PC-9 (cell line): ENCODE measurements at regions not wholly inside any gene's neighbourhood (a gene's known extent, or its start where the extent isn't known, plus 50 kb on each side); places are given as distances from the start of the nearest gene placed in this dataset.

Experiments
- BruUV-seq: library from RNA; stranded (reverse); fragments of 400-500 nt; replicated peaks from 2 replicates; lab custom pipeline; 2021; lab: Mats Ljungman, UMichigan
- CTCF ChIA-PET: fragments of 300-600 bp; sonication (Branson Sonifier 250); formaldehyde crosslinking; loops from one replicate; lab custom pipeline; 2022; ENCODE audit warnings: antibody characterized with exemption; lab: Charles Lee
- POLR2A ChIA-PET: fragments of 300-600 bp; sonication (Branson Sonifier 250); formaldehyde crosslinking; loops from one replicate; lab custom pipeline; 2022; ENCODE audit warnings: antibody characterized with exemption; ENCODE audit not compliant: unreplicated experiment; lab: Charles Lee
- DNase-seq, 2 experiments: peaks; one replicate each; pipeline versions ENCODE4 v3.0.0 to v3.0.0-alpha.2; 2015 to 2022; ENCODE audit warnings: mixed read lengths in 1 of 2
- H2AFZ ChIP-seq: fragments of 200-600 bp; sonication (generic); 2 replicates; pipeline ENCODE4 v1.8.1; 2017; ENCODE audit warnings: antibody characterized with exemption
- H3F3A ChIP-seq: fragments of 200-600 bp; sonication (generic); 2 replicates; pipeline ENCODE4 v1.8.1; 2017; ENCODE audit warnings: antibody characterized with exemption, mild to moderate bottlenecking, low read depth; ENCODE audit not compliant: insufficient read depth
- H3K27ac ChIP-seq: fragments of 200-600 bp; sonication (generic); 2 replicates; pipeline ENCODE4 v1.6.1; 2016; ENCODE audit warnings: mixed run types
- H3K27me3 ChIP-seq: fragments of 200-600 bp; sonication (generic); 2 replicates; pipeline ENCODE4 v1.6.1; 2016; ENCODE audit warnings: low read depth, mixed run types; ENCODE audit not compliant: insufficient read depth
- H3K36me3 ChIP-seq: fragments of 200-600 bp; sonication (generic); 2 replicates; pipeline ENCODE4 v1.6.1; 2016; ENCODE audit warnings: low read depth, mixed run types
- H3K4me1 ChIP-seq: fragments of 200-600 bp; sonication (generic); replicated peaks from 2 replicates; pipeline ENCODE4 v1.6.1; 2016; ENCODE audit warnings: mixed run types; ENCODE audit not compliant: insufficient read depth
- H3K4me2 ChIP-seq: fragments of 200-600 bp; sonication (generic); 2 replicates; pipeline ENCODE4 v1.6.1; 2017; ENCODE audit warnings: mixed run types
- H3K4me3 ChIP-seq: fragments of 200-600 bp; sonication (generic); 2 replicates; pipeline ENCODE4 v1.6.1; 2016; ENCODE audit warnings: mixed run types
- H3K79me2 ChIP-seq: fragments of 200-600 bp; sonication (generic); 2 replicates; pipeline ENCODE4 v1.6.1; 2017; ENCODE audit warnings: low read depth, mixed run types
- H3K9me2 ChIP-seq: fragments of 200-600 bp; sonication (generic); 2 replicates; pipeline ENCODE4 v1.8.1; 2017; ENCODE audit warnings: mild to moderate bottlenecking; ENCODE audit not compliant: insufficient read depth
- H3K9me3 ChIP-seq: fragments of 200-600 bp; sonication (generic); 2 replicates; pipeline ENCODE4 v1.8.1; 2016; ENCODE audit warnings: low read depth; ENCODE audit not compliant: insufficient read depth
- H4K20me1 ChIP-seq: fragments of 200-600 bp; sonication (generic); 2 replicates; pipeline ENCODE4 v1.8.1; 2017; ENCODE audit not compliant: insufficient read depth
- CTCF ChIP-seq: fragments of 200-600 bp; sonication (generic); conservative IDR thresholded peaks from 2 replicates; pipeline ENCODE4 v1.6.1; 2017; ENCODE audit warnings: mixed run types, antibody characterized with exemption, mild to moderate bottlenecking, moderate library complexity
- EZH2 ChIP-seq: fragments of 200-600 bp; sonication (generic); IDR thresholded peaks from 2 replicates; pipeline ENCODE4 v1.8.0; 2017; ENCODE audit warnings: antibody characterized with exemption, low read depth
- intact Hi-C: fragments of 100-400 bp; cut with micrococcal nuclease; formaldehyde crosslinking; loops from one replicate; pipeline ENCODE4 v1.10.0; 2022; ENCODE audit not compliant: unreplicated experiment

GRCh38 chr5:17916446-17916845 is 282.2 kb downstream of the TAF11L14 start:
- POLR2A ChIA-PET = no interaction called here
- no TSS peak for BruUV-seq

GRCh38 chr5:17917465-17917864 is 283.2 kb downstream of the TAF11L14 start:
- Histone ChIP-seq H3K9me2 (0 out of 2 replicates have a peak, but pooled peaks cover 3% of the 10 kb centered on the region), H3F3A (no peaks in the 10 kb centered on the region), H3K79me2 (no peaks in the 10 kb centered on the region), H3K4me2 (no peak overlapping the region), H4K20me1 (no peaks in the 10 kb centered on the region), H3K27me3 (peaks cover 20% of the 10 kb centered on the region; the same call in 1 of the 2 replicates), H3K4me1 (no peaks in the 10 kb centered on the region), H3K9me3 (peaks cover 4% of the 10 kb centered on the region; the same call in 1 of the 2 replicates), H2AFZ (no peak overlapping the region), H3K27ac (no peak overlapping the region), H3K36me3 (no peaks in the 10 kb centered on the region), H3K4me3 (no peak overlapping the region)
- ChIA-PET POLR2A (no interaction called here), CTCF (no interaction called here)
- intact Hi-C loops = no loop called here
- BruUV-seq = no TSS peak
- no peak for DNase-seq
- no peak for TF ChIP-seq EZH2
- TF ChIP-seq CTCF = no peak

More at GRCh38 chr5:17916446-17916845, 282.2 kb downstream of the TAF11L14 start:
- no peak for TF ChIP-seq CTCF
- TF ChIP-seq EZH2 = no peak
- peaks cover 4% of the 10 kb centered on the region; the same call in 1 of the 2 replicates for H3K9me3 ChIP-seq
- H3K4me1 ChIP-seq = no peaks in the 10 kb centered on the region
- H3K27ac ChIP-seq = no peak overlapping the region
- intact Hi-C loops = no loop called here
- no peaks in the 10 kb centered on the region for H3F3A ChIP-seq
- H3K36me3 ChIP-seq = no peaks in the 10 kb centered on the region
- no peak for DNase-seq
- H2AFZ ChIP-seq = no peak overlapping the region
- CTCF ChIA-PET = no interaction called here
- no peak overlapping the region for H3K4me2 ChIP-seq
- no peaks in the 10 kb centered on the region for H4K20me1 ChIP-seq
- H3K79me2 ChIP-seq = no peaks in the 10 kb centered on the region
- H3K27me3 ChIP-seq = peaks cover 23% of the 10 kb centered on the region; the same call in 1 of the 2 replicates
- H3K9me2 ChIP-seq = 0 out of 2 replicates have a peak, but pooled peaks cover 3% of the 10 kb centered on the region
- H3K4me3 ChIP-seq = no peak overlapping the region

GRCh38 chr5:17918373-17919104 is 284.3 kb downstream of the TAF11L14 start:
- BruUV-seq = no TSS peak
- DNase-seq = no peak
- CTCF ChIA-PET = no interaction called here

More at GRCh38 chr5:17918373-17919104, 284.3 kb downstream of the TAF11L14 start:
- Histone ChIP-seq H3K36me3 (no peaks in the 10 kb centered on the region), H4K20me1 (no peaks in the 10 kb centered on the region), H3K9me2 (0 out of 2 replicates have a peak, but pooled peaks cover 3% of the 10 kb centered on the region), H3K9me3 (peaks cover 4% of the 10 kb centered on the region; the same call in 1 of the 2 replicates), H3K27me3 (0 out of 2 replicates have a peak, but pooled peaks cover 12% of the 10 kb centered on the region), H3K27ac (no peak overlapping the region), H3K4me3 (no peak overlapping the region), H3K4me1 (no peaks in the 10 kb centered on the region), H2AFZ (no peak overlapping the region), H3K4me2 (no peak overlapping the region), H3K79me2 (no peaks in the 10 kb centered on the region), H3F3A (no peaks in the 10 kb centered on the region)
- no peak for TF ChIP-seq EZH2
- POLR2A ChIA-PET = no interaction called here
- intact Hi-C loops = no loop called here
